ENCODE measurements at regions not wholly inside any gene's neighbourhood (a gene's known extent, or its start where the extent isn't known, plus 50 kb on each side); places are given as distances from the start of the nearest gene placed in this dataset.

- DNase-seq = no peak
Measured at GRCh38 chr1:50289495-50289894, 133.7 kb downstream of the DMRTA2 start.

GRCh38 chr1:50285994-50286393 lies 137.2 kb downstream of the DMRTA2 start:
- no peak for DNase-seq

GRCh38 chr1:50279622-50280330 lies 143.5 kb downstream of the DMRTA2 start:
- no peak for DNase-seq

GRCh38 chr1:50278961-50279360 lies 144.3 kb downstream of the DMRTA2 start:
- no peak for DNase-seq

- DNase-seq = no peak
Measured at GRCh38 chr1:50278410-50278809, 144.8 kb downstream of the DMRTA2 start.

GRCh38 chr1:50275566-50275965 lies 147.7 kb downstream of the DMRTA2 start:
- no peak for DNase-seq

GRCh38 chr1:50272912-50273311 lies 150.3 kb downstream of the DMRTA2 start:
- no peak for DNase-seq

- peak; percentile 26 for DNase-seq
Measured at GRCh38 chr1:50271968-50272578, 151.2 kb downstream of the DMRTA2 start.

- DNase-seq = no peak
Measured at GRCh38 chr1:50271337-50271736, 151.9 kb downstream of the DMRTA2 start.

GRCh38 chr1:50270926-50271325 lies 152.3 kb downstream of the DMRTA2 start:
- DNase-seq = no peak

- DNase-seq = no peak
Measured at GRCh38 chr1:50268049-50268448, 155.2 kb downstream of the DMRTA2 start.

GRCh38 chr1:50266509-50266908 lies 156.7 kb downstream of the DMRTA2 start:
- DNase-seq = no peak

GRCh38 chr1:50265790-50266314 lies 157.1 kb downstream of the ELAVL4 start:
- DNase-seq = no peak

- DNase-seq = no peak
Measured at GRCh38 chr1:50264590-50264989, 155.9 kb downstream of the ELAVL4 start.

GRCh38 chr1:50262436-50262835 lies 153.7 kb downstream of the ELAVL4 start:
- DNase-seq = no peak

- no peak for DNase-seq
Measured at GRCh38 chr1:50261951-50262350, 153.2 kb downstream of the ELAVL4 start.

- DNase-seq = no peak
Measured at GRCh38 chr1:50257940-50258685, 149.4 kb downstream of the ELAVL4 start.

- no peak for DNase-seq
Measured at GRCh38 chr1:50257029-50257428, 148.3 kb downstream of the ELAVL4 start.
